ENCODE measurements at regions not wholly inside any gene's neighbourhood (a gene's known extent, or its start where the extent isn't known, plus 50 kb on each side); places are given as distances from the start of the nearest gene placed in this dataset.

DNA sequence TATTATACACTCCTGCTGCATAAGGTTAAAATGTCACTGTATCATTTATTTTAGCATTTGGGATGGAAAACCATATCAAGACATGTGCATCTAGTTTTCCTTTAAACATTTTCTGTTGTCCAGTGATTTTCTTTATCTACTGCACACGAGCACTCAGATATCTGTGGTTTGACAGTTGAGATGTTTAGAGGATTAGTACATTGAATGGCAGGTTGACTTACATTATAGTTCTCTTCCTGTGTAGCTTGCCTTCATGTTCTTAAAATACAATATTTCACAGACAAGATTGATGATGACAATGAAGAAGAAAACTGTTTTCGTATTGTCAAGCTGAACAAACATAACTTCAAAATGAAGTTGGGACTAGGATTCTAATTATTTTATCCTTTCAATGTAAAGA, 2378.4 kb upstream of the WWC1 start:
- TF ChIP-seq, protein P1, sequence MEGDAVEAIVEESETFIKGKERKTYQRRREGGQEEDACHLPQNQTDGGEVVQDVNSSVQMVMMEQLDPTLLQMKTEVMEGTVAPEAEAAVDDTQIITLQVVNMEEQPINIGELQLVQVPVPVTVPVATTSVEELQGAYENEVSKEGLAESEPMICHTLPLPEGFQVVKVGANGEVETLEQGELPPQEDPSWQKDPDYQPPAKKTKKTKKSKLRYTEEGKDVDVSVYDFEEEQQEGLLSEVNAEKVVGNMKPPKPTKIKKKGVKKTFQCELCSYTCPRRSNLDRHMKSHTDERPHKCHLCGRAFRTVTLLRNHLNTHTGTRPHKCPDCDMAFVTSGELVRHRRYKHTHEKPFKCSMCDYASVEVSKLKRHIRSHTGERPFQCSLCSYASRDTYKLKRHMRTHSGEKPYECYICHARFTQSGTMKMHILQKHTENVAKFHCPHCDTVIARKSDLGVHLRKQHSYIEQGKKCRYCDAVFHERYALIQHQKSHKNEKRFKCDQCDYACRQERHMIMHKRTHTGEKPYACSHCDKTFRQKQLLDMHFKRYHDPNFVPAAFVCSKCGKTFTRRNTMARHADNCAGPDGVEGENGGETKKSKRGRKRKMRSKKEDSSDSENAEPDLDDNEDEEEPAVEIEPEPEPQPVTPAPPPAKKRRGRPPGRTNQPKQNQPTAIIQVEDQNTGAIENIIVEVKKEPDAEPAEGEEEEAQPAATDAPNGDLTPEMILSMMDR (IDR thresholded peaks at IDR 0.05; ENCODE audit: low read depth, low read length), result no peak
- DNase-seq (ENCODE audit: extremely low read depth, low read depth), result no peak

DNA sequence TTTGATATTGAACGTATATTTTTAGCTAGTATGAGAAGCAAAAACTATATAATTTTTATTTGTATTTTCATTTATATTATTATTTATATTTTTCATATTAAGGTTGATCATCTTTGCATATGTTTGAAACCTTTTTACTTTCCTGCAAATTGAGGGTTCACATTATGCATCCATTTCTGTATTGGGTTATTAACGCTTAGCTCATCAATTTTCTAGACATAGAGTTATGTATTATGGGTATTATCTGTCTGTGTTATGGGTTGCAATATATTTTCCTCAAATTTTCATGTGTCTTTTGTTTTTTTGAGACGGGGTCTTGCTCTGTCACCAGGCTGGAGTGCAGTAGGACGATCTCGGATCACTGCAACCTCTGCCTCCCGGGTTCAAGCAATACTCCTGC, 2377.0 kb upstream of the WWC1 start:
- TF ChIP-seq, protein P1 (IDR thresholded peaks at IDR 0.05; ENCODE audit: low read depth, low read length), result no peak
- DNase-seq (ENCODE audit: extremely low read depth, low read depth), result no peak

DNA sequence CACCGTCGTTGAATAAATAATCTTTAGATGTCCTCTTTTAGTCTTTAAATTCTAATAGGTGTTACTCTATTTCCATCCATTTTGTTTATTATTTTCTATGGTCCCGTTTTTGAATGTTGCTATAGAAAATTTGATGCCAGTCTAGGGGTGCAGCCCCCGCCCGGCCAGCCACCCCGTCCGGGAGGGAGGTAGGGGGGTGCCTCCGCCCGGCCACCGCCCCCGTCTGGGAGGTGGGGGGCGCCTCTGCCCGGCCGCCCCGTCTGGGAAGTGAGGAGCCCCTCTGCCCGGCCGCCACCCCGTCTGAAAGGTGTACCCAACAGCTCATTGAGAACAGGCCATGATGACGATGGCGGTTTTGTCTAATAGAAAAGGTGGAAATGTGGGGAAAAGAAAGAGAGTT, 2372.2 kb upstream of the WWC1 start:
- TF ChIP-seq, protein P1 (IDR thresholded peaks at IDR 0.05; ENCODE audit: low read depth, low read length), result no peak
- no peak for DNase-seq (ENCODE audit: extremely low read depth, low read depth)

DNA sequence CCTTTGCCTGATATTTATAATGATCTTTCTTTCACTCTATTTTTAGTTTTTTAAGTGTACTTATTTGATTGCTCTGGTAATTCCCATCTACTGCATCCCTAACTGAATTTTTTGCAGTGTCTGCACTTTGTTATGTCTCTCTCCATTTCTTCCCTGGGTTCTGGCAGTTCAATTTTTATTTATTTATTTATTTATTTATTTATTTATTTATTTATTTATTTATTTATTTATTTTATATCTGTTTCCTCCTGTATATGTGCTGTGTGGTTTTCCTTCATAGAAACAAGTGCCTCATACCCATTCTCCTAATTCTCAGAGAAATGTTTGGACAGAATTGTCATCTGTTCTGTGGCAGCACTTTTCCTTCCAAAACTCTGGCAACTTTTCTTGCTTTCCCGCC, 2370.8 kb upstream of the WWC1 start:
- DNase-seq (ENCODE audit: extremely low read depth, low read depth), result no peak
- TF ChIP-seq, protein P1 (IDR thresholded peaks at IDR 0.05; ENCODE audit: low read depth, low read length), result no peak

DNA sequence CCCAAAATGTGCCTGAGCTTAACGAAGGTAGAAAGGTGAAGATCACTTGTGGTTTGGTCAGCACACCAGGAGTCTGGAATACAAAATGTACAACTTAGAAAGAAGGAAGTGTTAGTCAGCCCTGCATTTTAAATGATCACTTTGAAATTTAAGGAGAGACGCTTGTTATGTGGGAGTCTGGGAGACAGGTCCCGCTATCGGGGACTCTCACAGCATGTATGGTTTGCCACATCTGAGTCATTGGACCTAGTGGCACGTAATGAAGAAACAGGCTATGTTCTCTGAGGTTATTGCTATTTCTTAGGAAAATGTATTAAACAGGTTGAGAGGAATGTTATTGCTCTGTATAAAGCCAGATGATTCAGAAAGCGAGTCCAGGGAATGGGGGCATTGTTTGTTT, 2362.5 kb upstream of the WWC1 start:
- DNase-seq (ENCODE audit: extremely low read depth, low read depth), result no peak
- TF ChIP-seq, protein P1 (IDR thresholded peaks at IDR 0.05; ENCODE audit: low read depth, low read length), result no peak

DNA sequence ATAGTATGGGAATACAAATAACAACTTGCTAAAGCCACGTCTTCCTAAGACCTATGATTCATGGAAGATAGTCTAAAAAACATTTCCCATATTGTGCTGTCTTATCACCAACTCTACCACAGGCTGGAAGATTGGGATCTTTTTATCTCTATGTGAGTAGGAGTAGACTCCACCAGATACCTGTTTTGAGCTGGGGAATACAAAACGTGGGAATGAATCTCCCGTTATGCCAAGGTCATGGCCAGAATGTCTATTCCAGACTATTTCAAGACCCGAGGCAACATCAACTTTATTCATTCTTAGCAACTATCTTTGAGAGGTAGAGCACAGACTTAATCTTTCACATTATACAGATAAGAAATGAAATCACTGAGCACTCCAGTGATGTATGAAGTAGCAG, 2350.9 kb upstream of the WWC1 start:
- TF ChIP-seq, protein P1 (IDR thresholded peaks at IDR 0.05; ENCODE audit: low read depth, low read length), result no peak
- DNase-seq (ENCODE audit: extremely low read depth, low read depth), result no peak

DNA sequence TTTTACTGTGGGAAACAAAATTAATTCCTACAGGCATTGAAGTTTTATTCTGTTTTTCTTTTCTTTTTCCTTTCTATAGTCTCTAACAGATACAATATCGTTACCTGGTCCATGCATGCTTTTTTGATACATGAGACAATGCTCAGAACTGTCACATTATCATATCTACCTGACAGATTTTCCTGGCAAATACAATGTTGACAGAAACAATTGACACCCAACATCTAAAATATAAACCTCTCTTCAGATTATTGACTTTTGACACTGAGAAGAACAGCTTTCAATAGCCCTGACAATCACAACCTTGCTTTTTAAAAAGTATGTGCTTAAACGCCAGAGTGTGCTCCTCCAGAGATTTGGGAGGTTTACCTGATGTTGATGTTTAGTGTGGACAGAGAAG, 2334.6 kb upstream of the WWC1 start:
- DNase-seq (ENCODE audit: extremely low read depth, low read depth), result no peak

More for the DNA sequence above, 2334.6 kb upstream of the WWC1 start:
- TF ChIP-seq, protein P1 (IDR thresholded peaks at IDR 0.05; ENCODE audit: low read depth, low read length), result no peak
